NCI-H526 (cell line): ENCODE measurements at regions not wholly inside any gene's neighbourhood (a gene's known extent, or its start where the extent isn't known, plus 50 kb on each side); places are given as distances from the start of the nearest gene placed in this dataset.
"Not testable (repeated sequence)": the region's sequence is repeated elsewhere in the genome, so short reads cannot be mapped to it uniquely, and the experiment has no call there.

Source experiments
- DNase-seq, 2 experiments: peaks; one replicate each; lab custom pipeline; 2025; lab: John Stamatoyannopoulos, UW

- no peak for DNase-seq
Observed at GRCh38 chr22:22776121-22776520, 111.5 kb upstream of the IGLL5 start.

GRCh38 chr22:22779213-22779612, 108.4 kb upstream of the IGLL5 start:
- DNase-seq: no peak

- DNase-seq: no peak
Observed at GRCh38 chr22:22783575-22783974, 104.0 kb upstream of the IGLL5 start.

- no peak for DNase-seq
Observed at GRCh38 chr22:22784249-22785039, 103.2 kb upstream of the IGLL5 start.

GRCh38 chr22:22785316-22786065, 102.1 kb upstream of the IGLL5 start:
- no peak for DNase-seq

GRCh38 chr22:22786301-22787115, 101.1 kb upstream of the IGLL5 start:
- DNase-seq: no peak

GRCh38 chr22:22787151-22787550, 100.5 kb upstream of the IGLL5 start:
- DNase-seq: no peak

GRCh38 chr22:22787786-22788459, 99.7 kb upstream of the IGLL5 start:
- DNase-seq: peak in 1 of 2 experiments; percentile 63

- DNase-seq: no peak
Observed at GRCh38 chr22:22788460-22789037, 99.1 kb upstream of the IGLL5 start.

- DNase-seq: no peak
Observed at GRCh38 chr22:22789233-22789921, 98.2 kb upstream of the IGLL5 start.

GRCh38 chr22:22789922-22790845, 97.4 kb upstream of the IGLL5 start:
- DNase-seq: no peak

- DNase-seq: no peak
Observed at GRCh38 chr22:22791438-22792181, 96.0 kb upstream of the IGLL5 start.

- not testable (repeated sequence) for DNase-seq
Observed at GRCh38 chr22:22792205-22792786, 95.3 kb upstream of the IGLL5 start.

GRCh38 chr22:22795639-22796038, 92.0 kb upstream of the IGLL5 start:
- DNase-seq: not testable (repeated sequence)

GRCh38 chr22:22796724-22797123, 90.9 kb upstream of the IGLL5 start:
- no peak for DNase-seq

- DNase-seq: no peak
Observed at GRCh38 chr22:22798232-22798616, 89.4 kb upstream of the IGLL5 start.

- DNase-seq: no peak
Observed at GRCh38 chr22:22798716-22799115, 88.9 kb upstream of the IGLL5 start.

- no peak for DNase-seq
Observed at GRCh38 chr22:22799561-22799960, 88.1 kb upstream of the IGLL5 start.

GRCh38 chr22:22800716-22801115, 86.9 kb upstream of the IGLL5 start:
- no peak for DNase-seq
